ENCODE measurements at regions not wholly inside any gene's neighbourhood (a gene's known extent, or its start where the extent isn't known, plus 50 kb on each side); places are given as distances from the start of the nearest gene placed in this dataset.
A peak's percentile ranks its signal among the peaks of the same experiment; 100 is the strongest.

DNA sequence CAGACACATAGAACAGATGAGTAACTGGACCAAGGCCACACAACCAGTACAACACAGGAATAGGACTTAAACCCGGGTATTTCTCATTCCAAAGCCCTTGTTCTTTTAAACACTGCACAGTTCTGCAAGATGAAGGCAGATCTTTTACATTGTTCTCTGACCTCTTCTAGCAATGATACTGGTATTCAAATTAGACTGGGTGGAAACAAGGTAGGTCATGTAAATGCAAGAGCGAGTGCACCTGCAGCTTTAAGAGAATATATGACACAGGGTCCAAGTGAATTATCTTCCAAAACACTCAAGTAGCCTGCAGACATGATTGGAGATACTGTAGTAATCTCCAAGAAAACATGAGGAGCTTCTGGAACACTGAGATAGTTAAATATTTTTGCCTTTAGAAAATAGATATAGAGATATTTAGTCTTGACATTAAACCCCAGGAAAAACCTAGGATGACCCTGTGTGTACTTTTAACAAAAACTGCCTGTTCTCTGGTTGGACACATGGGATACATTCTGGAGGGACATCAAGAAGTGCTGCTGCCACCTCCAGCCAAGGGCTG is 130.6 kb upstream of the EPB41L4A start (continued):
- TF ChIP-seq SP2 (IDR thresholded peaks at IDR 0.05; ENCODE audit: extremely low read depth, low read depth, low read length, poor library complexity, severe bottlenecking) (no peak), CBX2 (IDR thresholded peaks at IDR 0.05; ENCODE audit: insufficient read depth, low read length, poor library complexity, severe bottlenecking) (no peak), TRIM24 (IDR thresholded peaks at IDR 0.05) (peak; percentile 89 to 95), EZH2 (IDR thresholded peaks at IDR 0.05; ENCODE audit: borderline replicate concordance, low read depth, low read length) (no peak), ZNF551 (CRISPR knock-in tag; IDR thresholded peaks at IDR 0.05) (no peak), FOXM1 (IDR thresholded peaks at IDR 0.05; ENCODE audit: low read depth) (peak; percentile 95), FOXM1 (CRISPR knock-in tag; IDR thresholded peaks at IDR 0.05; ENCODE audit: low read depth) (no peak), ZNF586 (CRISPR knock-in tag; conservative IDR thresholded peaks at IDR 0.05) (no peak), ZNF668 (CRISPR knock-in tag; IDR thresholded peaks at IDR 0.05) (peak; percentile 70; the same call in 1 of the 2 replicates), POLR2B (IDR thresholded peaks at IDR 0.05; ENCODE audit: low read depth, partially characterized antibody) (no peak), MCM5 (IDR thresholded peaks at IDR 0.05; ENCODE audit: low read depth) (no peak)
- TF ChIP-seq, protein P1, sequence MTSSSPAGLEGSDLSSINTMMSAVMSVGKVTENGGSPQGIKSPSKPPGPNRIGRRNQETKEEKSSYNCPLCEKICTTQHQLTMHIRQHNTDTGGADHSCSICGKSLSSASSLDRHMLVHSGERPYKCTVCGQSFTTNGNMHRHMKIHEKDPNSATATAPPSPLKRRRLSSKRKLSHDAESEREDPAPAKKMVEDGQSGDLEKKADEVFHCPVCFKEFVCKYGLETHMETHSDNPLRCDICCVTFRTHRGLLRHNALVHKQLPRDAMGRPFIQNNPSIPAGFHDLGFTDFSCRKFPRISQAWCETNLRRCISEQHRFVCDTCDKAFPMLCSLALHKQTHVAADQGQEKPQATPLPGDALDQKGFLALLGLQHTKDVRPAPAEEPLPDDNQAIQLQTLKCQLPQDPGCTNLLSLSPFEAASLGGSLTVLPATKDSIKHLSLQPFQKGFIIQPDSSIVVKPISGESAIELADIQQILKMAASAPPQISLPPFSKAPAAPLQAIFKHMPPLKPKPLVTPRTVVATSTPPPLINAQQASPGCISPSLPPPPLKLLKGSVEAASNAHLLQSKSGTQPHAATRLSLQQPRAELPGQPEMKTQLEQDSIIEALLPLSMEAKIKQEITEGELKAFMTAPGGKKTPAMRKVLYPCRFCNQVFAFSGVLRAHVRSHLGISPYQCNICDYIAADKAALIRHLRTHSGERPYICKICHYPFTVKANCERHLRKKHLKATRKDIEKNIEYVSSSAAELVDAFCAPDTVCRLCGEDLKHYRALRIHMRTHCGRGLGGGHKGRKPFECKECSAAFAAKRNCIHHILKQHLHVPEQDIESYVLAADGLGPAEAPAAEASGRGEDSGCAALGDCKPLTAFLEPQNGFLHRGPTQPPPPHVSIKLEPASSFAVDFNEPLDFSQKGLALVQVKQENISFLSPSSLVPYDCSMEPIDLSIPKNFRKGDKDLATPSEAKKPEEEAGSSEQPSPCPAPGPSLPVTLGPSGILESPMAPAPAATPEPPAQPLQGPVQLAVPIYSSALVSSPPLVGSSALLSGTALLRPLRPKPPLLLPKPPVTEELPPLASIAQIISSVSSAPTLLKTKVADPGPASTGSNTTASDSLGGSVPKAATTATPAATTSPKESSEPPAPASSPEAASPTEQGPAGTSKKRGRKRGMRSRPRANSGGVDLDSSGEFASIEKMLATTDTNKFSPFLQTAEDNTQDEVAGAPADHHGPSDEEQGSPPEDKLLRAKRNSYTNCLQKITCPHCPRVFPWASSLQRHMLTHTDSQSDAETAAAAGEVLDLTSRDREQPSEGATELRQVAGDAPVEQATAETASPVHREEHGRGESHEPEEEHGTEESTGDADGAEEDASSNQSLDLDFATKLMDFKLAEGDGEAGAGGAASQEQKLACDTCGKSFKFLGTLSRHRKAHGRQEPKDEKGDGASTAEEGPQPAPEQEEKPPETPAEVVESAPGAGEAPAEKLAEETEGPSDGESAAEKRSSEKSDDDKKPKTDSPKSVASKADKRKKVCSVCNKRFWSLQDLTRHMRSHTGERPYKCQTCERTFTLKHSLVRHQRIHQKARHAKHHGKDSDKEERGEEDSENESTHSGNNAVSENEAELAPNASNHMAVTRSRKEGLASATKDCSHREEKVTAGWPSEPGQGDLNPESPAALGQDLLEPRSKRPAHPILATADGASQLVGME (CRISPR knock-in tag; IDR thresholded peaks at IDR 0.05): no peak
- TF ChIP-seq, protein P2, sequence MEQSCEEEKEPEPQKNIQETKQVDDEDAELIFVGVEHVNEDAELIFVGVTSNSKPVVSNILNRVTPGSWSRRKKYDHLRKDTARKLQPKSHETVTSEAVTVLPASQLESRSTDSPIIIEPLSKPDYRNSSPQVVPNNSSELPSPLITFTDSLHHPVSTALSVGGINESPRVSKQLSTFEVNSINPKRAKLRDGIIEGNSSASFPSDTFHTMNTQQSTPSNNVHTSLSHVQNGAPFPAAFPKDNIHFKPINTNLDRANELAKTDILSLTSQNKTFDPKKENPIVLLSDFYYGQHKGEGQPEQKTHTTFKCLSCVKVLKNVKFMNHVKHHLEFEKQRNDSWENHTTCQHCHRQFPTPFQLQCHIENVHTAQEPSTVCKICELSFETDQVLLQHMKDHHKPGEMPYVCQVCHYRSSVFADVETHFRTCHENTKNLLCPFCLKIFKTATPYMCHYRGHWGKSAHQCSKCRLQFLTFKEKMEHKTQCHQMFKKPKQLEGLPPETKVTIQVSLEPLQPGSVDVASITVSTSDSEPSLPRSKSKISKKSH (CRISPR knock-in tag; IDR thresholded peaks at IDR 0.05): no peak
- TF ChIP-seq, protein P3, sequence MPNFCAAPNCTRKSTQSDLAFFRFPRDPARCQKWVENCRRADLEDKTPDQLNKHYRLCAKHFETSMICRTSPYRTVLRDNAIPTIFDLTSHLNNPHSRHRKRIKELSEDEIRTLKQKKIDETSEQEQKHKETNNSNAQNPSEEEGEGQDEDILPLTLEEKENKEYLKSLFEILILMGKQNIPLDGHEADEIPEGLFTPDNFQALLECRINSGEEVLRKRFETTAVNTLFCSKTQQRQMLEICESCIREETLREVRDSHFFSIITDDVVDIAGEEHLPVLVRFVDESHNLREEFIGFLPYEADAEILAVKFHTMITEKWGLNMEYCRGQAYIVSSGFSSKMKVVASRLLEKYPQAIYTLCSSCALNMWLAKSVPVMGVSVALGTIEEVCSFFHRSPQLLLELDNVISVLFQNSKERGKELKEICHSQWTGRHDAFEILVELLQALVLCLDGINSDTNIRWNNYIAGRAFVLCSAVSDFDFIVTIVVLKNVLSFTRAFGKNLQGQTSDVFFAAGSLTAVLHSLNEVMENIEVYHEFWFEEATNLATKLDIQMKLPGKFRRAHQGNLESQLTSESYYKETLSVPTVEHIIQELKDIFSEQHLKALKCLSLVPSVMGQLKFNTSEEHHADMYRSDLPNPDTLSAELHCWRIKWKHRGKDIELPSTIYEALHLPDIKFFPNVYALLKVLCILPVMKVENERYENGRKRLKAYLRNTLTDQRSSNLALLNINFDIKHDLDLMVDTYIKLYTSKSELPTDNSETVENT (CRISPR knock-in tag; IDR thresholded peaks at IDR 0.05): no peak
- TF ChIP-seq, protein P4, sequence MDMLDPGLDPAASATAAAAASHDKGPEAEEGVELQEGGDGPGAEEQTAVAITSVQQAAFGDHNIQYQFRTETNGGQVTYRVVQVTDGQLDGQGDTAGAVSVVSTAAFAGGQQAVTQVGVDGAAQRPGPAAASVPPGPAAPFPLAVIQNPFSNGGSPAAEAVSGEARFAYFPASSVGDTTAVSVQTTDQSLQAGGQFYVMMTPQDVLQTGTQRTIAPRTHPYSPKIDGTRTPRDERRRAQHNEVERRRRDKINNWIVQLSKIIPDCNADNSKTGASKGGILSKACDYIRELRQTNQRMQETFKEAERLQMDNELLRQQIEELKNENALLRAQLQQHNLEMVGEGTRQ (CRISPR knock-in tag; IDR thresholded peaks at IDR 0.05): no peak
- TF ChIP-seq, protein P5, sequence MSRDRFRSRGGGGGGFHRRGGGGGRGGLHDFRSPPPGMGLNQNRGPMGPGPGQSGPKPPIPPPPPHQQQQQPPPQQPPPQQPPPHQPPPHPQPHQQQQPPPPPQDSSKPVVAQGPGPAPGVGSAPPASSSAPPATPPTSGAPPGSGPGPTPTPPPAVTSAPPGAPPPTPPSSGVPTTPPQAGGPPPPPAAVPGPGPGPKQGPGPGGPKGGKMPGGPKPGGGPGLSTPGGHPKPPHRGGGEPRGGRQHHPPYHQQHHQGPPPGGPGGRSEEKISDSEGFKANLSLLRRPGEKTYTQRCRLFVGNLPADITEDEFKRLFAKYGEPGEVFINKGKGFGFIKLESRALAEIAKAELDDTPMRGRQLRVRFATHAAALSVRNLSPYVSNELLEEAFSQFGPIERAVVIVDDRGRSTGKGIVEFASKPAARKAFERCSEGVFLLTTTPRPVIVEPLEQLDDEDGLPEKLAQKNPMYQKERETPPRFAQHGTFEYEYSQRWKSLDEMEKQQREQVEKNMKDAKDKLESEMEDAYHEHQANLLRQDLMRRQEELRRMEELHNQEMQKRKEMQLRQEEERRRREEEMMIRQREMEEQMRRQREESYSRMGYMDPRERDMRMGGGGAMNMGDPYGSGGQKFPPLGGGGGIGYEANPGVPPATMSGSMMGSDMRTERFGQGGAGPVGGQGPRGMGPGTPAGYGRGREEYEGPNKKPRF (IDR thresholded peaks at IDR 0.05; ENCODE audit: low read depth, low read length): no peak
